ENCODE measurements at regions not wholly inside any gene's neighbourhood (a gene's known extent, or its start where the extent isn't known, plus 50 kb on each side); places are given as distances from the start of the nearest gene placed in this dataset.
"Not testable (repeated sequence)": the region's sequence is repeated elsewhere in the genome, so short reads cannot be mapped to it uniquely, and the experiment has no call there.

DNA sequence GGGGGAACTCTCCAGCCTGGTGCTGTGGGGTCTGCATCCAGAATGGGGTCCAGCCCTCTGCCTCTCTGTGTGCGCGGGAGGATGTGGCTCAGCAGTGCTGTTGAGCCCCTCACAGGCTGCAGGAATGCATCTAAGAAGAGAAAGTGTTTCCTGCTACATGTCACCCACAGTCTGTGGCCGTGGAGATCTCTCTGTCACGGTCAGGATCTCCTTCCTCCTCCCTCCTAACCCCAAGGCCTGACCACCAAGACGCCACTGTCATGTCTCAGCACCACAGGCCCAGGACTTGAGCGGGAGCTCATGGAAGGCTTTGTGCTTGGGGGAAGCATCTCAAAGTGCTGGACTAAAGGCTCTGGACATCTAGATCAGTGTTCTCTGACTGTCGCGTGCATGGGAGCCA lies 90.1 kb downstream of the SREK1 start:
- no peak for DNase-seq

GRCh38 chr5:66238435-66238834 lies 94.3 kb downstream of the SREK1 start:
- DNase-seq, result no peak

- DNase-seq, result no peak
These were observed 94.9 kb downstream of the SREK1 start for GRCh38 chr5:66239034-66239433.

DNA sequence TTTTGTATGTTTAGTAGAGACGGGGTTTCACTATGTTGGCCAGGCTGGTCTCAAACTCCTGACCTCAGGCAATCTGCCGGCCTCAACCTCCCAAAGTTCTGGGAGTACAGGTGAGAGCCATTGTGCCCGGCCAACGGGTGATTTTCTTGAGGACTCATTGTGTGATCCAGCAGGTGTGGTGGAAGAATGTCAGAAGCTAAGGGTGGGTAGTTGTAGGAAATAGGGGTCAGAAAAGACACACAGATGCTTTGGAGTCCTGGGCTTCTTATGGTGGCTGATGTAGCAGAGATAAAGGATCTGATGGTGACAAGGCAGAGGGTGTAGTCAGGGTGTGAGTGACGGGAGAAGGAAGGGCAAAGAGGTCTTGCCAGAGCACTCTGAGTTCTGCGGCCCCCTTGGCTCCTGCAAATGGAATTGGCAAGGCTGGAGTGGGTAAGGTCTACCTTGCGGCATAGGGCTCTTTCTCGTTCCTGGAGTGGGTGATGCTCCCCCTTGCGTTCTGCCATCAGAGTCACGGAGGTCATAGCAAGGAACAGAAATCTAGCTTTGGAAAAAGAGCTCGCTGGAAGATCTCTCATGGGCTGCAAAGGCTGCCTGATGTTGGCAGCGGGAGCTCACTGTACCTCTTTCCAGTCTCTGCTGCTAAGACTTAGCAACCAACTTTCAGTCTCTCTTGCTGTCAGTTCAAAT lies 97.2 kb downstream of the SREK1 start:
- DNase-seq, result no peak

DNA sequence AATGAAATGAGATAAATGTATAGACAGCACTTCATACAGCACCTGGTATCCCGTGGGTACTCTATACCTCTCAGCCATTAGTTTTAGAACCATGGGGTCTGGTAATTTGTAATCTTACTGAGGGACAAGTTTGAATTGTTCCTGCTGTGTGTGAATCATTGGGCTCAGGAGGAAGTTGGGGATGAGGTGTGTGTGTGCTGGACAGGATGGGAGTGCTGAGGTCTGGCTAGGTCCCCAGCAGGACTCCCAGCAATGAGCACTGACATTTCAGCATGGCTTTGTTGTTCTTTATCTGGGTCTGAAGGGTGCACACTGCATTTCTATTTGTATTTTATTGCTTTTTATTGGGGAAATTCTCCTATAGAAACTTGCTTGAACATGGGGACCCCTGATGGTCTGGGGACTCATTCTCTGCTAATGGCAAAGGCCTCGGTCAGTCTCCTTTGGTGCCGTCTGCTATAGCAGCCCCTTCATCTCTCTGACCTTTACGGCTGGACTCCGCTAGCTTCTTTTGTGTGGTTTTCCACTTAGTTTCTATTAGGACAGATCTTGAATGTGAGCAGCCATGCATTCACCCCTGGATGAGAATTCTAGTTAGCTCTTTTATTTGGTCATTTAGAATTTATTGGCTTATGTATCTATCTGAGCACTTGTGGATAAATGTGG lies 98.1 kb downstream of the SREK1 start:
- DNase-seq, result no peak

DNA sequence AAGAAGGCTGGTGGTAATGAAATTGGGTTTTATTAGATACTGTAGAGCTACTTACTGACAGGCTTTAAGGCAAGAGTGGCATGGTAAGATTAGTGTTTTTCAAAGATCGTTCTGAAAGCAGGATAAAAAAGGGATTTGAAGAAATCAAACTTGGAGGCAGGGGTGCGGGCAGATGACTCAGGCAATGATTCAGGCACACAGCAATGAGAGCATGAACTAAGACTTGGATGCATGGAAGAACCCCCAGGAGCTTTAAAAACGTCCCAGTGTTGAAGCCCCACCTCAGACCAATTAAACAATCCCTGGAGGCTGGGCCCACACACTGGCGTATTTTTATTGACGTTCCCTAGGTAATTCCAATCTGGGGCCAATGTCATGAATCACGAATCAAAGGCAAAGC lies 102.5 kb downstream of the SREK1 start:
- no peak for DNase-seq

DNA sequence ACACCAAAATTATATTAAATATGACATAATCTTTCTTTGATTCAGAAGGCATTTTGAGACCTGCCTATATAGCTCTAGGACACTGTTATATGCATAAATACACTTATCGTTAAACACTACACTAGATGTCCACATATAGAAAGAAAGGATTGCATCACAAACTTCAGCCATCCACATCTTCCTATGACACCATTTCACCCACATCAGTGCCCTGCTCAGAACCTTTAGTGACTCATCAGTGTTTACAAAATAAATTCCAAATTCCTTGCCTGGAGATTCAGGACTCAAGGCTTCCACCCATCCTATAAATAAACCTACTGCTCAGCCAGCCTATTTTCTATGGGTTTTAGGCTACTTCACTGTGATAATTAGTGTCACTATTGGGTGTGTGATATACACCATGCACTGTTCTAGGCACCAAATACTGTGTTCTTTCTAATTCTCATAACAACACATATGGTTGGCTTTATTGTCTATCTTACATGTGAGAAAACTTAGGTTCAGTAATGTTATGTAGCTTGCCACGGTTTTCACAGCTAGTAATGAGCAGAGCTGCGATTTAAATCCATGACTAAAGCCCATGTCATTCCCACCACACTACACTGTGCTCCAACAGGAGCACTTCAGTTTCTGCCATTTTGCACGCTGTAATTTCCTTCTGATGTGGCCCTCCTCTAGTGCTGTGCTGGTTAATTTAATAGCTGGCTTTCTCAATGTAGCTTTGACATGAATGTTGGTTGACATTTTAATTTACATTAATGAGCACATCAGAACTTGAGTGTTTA lies 103.3 kb downstream of the SREK1 start:
- peak; percentile 19 to 71 for DNase-seq

- no peak for DNase-seq
These were observed 104.8 kb downstream of the SREK1 start for GRCh38 chr5:66248874-66249273.

- DNase-seq, result no peak
These were observed 105.8 kb downstream of the SREK1 start for GRCh38 chr5:66249920-66250319.

GRCh38 chr5:66252849-66253248 lies 108.7 kb downstream of the SREK1 start:
- no peak for DNase-seq

- DNase-seq, result no peak
These were observed 111.6 kb downstream of the SREK1 start for GRCh38 chr5:66255714-66256113.

DNA sequence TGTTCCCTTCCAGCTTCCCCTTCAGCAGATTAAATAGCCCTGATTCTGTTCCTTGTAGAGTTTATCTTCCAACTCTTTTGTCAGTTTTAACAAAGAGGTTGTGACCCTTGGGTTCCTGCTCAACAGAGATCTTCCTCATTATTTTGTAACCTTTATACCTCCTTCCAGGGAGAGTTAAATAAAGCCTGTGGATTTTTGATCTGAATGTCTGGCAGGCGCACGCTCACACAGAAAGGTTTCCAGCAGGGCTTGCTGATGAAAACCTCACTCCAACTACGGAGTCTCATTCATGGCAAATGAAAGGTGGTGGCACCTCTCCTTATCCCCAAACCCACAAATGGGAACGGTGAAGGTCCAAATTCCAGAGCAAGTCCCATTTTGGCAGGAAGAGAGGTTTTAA lies 129.0 kb downstream of the SREK1 start:
- DNase-seq, result no peak

- no peak for DNase-seq
These were observed 132.9 kb downstream of the SREK1 start for GRCh38 chr5:66276986-66277385.

DNA sequence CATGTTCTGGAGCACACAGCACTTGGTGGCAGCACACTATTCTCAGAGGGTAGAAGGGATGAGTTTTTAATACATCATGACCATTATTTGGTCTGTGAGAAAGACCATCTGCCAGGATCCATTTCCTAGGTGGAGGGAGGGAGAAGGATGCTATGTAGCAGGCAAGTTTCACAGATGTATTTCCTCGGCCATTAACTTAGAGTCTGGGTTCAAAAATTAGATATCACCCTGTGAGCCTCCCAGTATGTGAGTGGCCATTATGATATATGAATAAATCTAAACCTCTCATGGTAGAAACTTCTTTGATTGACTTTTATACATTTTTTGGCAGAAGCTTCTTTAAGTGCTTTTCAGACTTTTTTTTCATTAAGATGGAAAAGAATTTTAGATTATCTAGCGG lies 133.9 kb downstream of the SREK1 start:
- no peak for DNase-seq

DNA sequence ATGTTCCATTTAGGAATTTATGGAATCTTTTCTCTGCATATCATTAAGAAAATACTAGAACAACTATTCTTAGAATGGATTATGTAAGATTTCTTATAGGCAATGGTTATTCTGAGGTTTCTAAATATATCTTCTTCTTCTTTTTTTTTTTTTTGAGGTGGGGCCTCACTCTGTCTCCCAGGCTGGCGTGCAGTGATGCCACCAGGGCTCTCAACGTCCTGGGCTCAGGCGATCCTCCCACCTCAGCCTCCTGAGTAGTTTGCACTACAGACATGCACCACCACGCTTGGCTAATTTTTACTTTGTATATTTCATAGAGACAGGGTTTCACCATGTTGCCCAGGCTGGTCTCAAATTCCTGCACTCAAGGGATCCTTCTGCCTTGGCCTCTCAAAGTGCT lies 137.2 kb downstream of the SREK1 start:
- DNase-seq, result no peak

DNA sequence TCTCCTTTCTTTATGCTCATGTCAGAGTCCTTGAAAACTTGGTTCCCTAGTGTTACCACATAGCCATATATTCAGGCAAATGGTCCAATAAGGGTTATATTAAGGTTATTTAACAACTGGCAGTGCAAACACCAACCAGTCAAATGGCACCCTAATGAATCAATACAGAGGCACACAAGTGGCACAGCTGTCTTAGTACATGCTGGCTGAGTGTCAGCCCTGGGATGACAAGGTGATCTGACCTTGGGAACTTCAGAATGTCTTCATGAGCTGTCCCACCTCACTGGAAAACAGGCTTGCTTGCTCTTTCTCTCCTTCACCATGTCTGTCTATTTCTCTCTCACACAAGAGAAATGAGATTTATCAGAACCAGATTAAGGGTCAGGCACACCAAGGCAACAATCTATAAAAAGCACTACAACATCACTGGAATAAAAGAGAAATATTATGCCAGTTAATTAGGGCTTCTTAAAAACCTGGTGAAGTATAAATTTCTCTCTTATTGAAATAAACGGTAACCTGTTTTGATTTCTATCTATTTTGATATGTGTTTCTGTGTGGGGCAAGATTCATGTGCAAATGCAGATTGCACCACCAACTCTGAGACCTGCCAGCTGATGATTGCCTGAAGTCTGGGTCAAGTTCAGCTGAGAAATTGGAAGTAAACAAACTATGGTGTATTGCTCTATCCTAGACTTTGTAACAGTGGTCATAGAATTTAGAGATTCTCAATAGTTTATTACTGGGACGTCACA lies 140.7 kb downstream of the SREK1 start:
- no peak for DNase-seq

- no peak for DNase-seq
These were observed 141.3 kb downstream of the SREK1 start for GRCh38 chr5:66285343-66285922.

- no peak for DNase-seq
These were observed 147.7 kb downstream of the SREK1 start for GRCh38 chr5:66291771-66292170.

DNA sequence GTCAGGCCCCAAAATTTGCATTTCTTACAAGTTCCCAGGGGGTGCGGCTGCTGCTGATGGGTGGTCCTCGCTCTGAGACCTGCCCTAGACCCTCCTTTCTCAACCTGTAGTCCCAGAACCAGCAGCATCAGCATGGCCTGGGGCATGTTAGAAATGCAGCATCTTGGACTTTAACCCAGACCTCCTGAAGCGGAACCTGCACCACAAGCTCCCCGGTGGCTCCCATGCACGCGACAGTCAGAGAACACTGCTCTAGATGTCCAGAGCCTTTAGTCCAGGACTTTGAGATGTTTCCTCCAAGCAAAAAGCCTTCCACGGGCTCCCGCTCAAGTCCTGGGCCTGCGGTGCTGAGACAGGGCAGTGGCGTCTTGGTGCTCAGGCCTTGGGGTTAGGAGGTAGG lies 149.8 kb downstream of the SREK1 start:
- not testable (repeated sequence) for DNase-seq

- no peak for DNase-seq
These were observed 155.4 kb downstream of the SREK1 start for GRCh38 chr5:66299463-66299862.

- no peak for DNase-seq
These were observed 158.2 kb downstream of the SREK1 start for GRCh38 chr5:66302344-66302743.

GRCh38 chr5:66306105-66306843 lies 162.2 kb downstream of the SREK1 start:
- DNase-seq, result peak; percentile 49 to 74
